OCI-LY3 (cell line): ENCODE measurements at regions not wholly inside any gene's neighbourhood (a gene's known extent, or its start where the extent isn't known, plus 50 kb on each side); places are given as distances from the start of the nearest gene placed in this dataset.

Experiments used
- CTCF ChIP-seq: fragments of 200-600, 300-600 bp; sonication (generic); IDR thresholded peaks from 2 replicates; pipeline ENCODE4 v1.5.1; 2014; ENCODE audit warnings: antibody characterized with exemption, low read length, low read depth
- EZH2phosphoT487 ChIP-seq: fragments of 200-600 bp; shearing (Covaris generic); IDR thresholded peaks from 2 replicates; pipeline ENCODE4 v1.6.1; 2018; ENCODE audit warnings: antibody characterized with exemption, mixed run types, low read depth

DNA sequence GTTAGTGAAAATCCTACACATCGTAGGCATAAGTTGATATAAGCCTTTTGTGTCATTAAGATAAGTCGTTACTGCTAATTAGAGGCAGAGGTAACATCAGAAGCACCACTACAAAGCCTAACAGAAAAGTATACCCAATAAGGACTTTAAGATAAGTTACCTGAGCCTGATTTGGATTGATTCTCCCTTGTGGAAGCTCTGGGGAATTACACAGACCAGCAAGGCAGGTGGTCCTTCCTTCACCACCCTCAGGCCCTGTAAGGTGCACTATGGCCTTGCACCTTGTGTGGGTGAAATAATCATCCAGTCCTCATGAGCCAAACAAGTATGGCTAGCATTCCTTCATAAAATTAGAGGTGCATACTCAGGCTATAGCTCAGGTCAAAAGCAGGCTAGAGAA, 166.7 kb upstream of the CHRM3 start:
- TF ChIP-seq CTCF (no peak), EZH2phosphoT487 (no peak)
